Ascending aorta (tissue), 2 donors: ENCODE measurements at regions not wholly inside any gene's neighbourhood (a gene's known extent, or its start where the extent isn't known, plus 50 kb on each side); places are given as distances from the start of the nearest gene placed in this dataset.

Experiments used
- DNase-seq, 2 donors: peaks; one replicate each; pipeline ENCODE4 v3.0.0-alpha.2; 2019; ENCODE audit warnings: low spot score in 2 of 2
- H3K27ac ChIP-seq, 2 donors: fragments of 200-600 bp; sonication (generic); one replicate each; pipeline ENCODE4 v1.5.1; 2016 to 2017; ENCODE audit warnings: mild to moderate bottlenecking in 1 of 2
- H3K27me3 ChIP-seq: fragments of 200-600 bp; sonication (generic); one replicate; pipeline ENCODE4 v1.5.1; 2017
- H3K36me3 ChIP-seq, 2 donors: fragments of 200-600 bp; sonication (generic); one replicate each; pipeline ENCODE4 v1.5.1; 2016
- H3K4me1 ChIP-seq, 2 donors: fragments of 200-600 bp; sonication (generic); one replicate each; pipeline ENCODE4 v1.5.1; 2016 to 2017; ENCODE audit warnings: mild to moderate bottlenecking in 1 of 2
- H3K4me3 ChIP-seq, 2 donors: fragments of 200-600 bp; sonication (generic); one replicate each; pipeline ENCODE4 v1.5.1; 2016 to 2017; ENCODE audit warnings: mild to moderate bottlenecking in 1 of 2
- H3K9me3 ChIP-seq, 2 donors: fragments of 200-600 bp; sonication (generic); one replicate each; pipeline ENCODE4 v1.5.1; 2016
- intact Hi-C: fragments of 100-400 bp; cut with DNase I; formaldehyde crosslinking; loops from one replicate; pipeline ENCODE4 v1.15.1; 2023
- TF ChIP-seq, protein P1 (sequence below), 3 experiments: fragments of 200-600 bp in 2 of 3; fragments of 450-650 bp in 1 of 3; sonication (generic) in 2 of 3; IDR thresholded peaks; one replicate each; pipeline ENCODE4 v1.5.1; 2016 to 2019; ENCODE audit warnings: antibody characterized with exemption in 3 of 3, mild to moderate bottlenecking in 1 of 3, moderate library complexity in 1 of 3

DNA sequence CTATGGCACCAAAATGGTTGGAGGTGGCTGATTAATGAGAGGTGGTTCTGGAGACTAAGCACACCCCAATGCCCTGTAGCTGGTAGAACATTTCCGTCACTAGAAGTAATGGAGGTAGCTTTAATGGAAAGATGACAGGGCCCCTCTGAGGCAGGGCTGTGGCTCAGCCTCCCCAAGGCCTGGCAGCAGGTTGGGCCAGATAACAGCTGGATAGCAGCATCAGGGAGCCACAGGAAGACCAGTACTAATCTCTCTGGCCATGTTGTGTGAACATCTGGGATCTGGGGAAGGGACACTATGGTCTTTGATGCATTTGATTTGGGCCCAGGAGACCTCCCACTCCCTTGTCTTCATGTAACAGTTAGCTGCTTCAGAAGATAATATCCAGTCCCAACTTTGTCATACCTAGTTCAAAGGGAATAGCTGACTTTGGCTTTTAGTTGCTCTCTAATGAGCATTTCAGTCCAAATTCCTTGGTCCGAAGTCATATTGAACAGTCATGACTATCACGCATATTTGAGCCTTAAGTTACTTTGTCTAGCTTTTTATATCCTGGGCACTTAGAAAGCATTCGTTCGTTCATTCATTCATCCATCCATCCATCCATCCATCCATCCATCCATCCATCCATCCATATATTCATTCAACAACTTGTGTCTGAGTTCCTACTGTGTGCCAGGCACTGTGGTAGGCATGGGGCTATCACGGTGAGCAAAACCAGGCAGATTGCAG, 53.0 kb upstream of the LMO2 start:
- TF ChIP-seq, protein P1, sequence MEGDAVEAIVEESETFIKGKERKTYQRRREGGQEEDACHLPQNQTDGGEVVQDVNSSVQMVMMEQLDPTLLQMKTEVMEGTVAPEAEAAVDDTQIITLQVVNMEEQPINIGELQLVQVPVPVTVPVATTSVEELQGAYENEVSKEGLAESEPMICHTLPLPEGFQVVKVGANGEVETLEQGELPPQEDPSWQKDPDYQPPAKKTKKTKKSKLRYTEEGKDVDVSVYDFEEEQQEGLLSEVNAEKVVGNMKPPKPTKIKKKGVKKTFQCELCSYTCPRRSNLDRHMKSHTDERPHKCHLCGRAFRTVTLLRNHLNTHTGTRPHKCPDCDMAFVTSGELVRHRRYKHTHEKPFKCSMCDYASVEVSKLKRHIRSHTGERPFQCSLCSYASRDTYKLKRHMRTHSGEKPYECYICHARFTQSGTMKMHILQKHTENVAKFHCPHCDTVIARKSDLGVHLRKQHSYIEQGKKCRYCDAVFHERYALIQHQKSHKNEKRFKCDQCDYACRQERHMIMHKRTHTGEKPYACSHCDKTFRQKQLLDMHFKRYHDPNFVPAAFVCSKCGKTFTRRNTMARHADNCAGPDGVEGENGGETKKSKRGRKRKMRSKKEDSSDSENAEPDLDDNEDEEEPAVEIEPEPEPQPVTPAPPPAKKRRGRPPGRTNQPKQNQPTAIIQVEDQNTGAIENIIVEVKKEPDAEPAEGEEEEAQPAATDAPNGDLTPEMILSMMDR (IDR thresholded peaks at IDR 0.05), result no peak
- Histone ChIP-seq H3K4me1 (peaks cover 0 to 23% of the 10 kb centered on the region in 2 donors), H3K27me3 (no peaks in the 10 kb centered on the region), H3K4me3 (no peak overlapping the region), H3K9me3 (no peaks in the 10 kb centered on the region), H3K27ac (no peak overlapping the region), H3K36me3 (no peaks in the 10 kb centered on the region)
- DNase-seq, result no peak
- intact Hi-C loops, result loop anchor here (10.0 kb wide), 1 partner anchor 250 kb away; no protein-coding TSS in a partner anchor

DNA sequence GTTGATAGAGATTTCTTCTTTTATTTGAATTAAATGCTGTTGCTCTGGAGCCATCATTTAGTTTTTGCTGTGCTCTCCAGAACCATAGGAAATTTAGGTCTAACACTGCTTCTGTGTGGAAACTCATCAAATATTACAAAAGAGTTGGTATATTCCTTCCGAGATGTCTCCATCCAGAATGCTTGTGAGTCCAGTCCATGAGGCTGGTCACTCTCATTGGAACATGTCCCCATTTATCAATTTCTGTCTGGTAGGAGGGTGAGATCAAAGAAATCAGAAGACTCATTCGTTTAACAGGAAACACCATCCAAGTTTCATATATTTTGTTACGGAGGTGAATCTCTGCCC, 52.4 kb upstream of the LMO2 start:
- Histone ChIP-seq H3K9me3 (no peaks in the 10 kb centered on the region), H3K27me3 (no peaks in the 10 kb centered on the region), H3K27ac (no peak overlapping the region), H3K4me3 (no peak overlapping the region), H3K4me1 (peaks cover 0 to 23% of the 10 kb centered on the region in 2 donors), H3K36me3 (no peaks in the 10 kb centered on the region)
- no peak for DNase-seq
- intact Hi-C loops, result loop anchor here (10.0 kb wide), 1 partner anchor 250 kb away; no protein-coding TSS in a partner anchor
- TF ChIP-seq, protein P1 (IDR thresholded peaks at IDR 0.05), result no peak

DNA sequence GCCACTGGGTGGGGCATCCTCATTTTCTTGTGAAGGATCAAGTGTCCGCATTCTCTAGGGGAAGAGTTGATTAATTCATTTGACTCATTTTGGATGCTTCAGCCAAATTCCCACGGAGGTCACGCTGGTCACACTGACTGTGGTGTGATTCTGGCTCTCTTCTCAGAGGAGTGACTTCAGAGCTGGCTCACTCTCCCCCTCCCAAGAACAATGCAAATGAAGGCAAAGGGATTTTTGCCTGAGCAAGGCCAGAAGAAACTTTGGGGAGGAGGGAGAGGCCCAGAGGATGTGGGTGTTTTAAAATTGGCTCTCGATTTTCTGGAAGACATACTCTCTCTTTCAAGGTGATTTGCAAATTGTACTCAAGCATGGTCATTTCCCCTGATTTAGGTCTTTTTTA, 51.1 kb upstream of the LMO2 start:
- no peaks in the 10 kb centered on the region for H3K36me3 ChIP-seq
- intact Hi-C loops, result loop anchor here (10.0 kb wide), 1 partner anchor 248 kb away; no protein-coding TSS in a partner anchor
- TF ChIP-seq, protein P1 (IDR thresholded peaks at IDR 0.05), result no peak
- no peaks in the 10 kb centered on the region for H3K27me3 ChIP-seq
- no peaks in the 10 kb centered on the region for H3K9me3 ChIP-seq
- H3K4me3 ChIP-seq, result no peak overlapping the region
- H3K27ac ChIP-seq, result peak overlapping the region; percentile 51 to 74
- DNase-seq, result peak in 1 of 2 donors; percentile 84
- H3K4me1 ChIP-seq, result peaks cover 0 to 28% of the 10 kb centered on the region in 2 donors

DNA sequence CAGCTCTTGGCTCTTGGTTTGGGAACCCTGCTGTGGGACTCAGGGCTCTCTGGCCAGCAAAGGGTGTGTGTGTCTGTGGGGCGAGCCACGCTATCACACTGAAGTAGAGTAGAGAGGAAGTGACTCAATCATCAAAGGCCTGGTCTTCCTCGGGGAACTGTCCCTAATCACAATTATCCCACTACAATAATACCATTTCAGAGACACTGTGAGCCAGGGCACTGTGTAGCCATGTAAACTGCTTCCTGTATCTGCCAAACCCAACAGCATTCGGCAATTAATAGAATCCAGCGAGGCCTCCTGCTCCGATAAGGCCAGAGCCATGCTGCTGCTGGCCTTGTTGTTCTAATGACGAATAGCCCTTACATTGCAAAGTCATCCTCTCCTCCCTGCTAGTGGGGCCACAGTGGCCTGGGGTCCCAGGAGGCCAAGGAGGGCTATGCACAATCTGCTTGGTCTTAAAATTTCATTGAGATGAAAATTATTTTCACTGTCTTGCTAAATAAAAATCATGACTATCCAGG, 49.8 kb upstream of the LMO2 start:
- Histone ChIP-seq H3K27ac (peak overlapping the region; percentile 51 to 74), H3K36me3 (no peaks in the 10 kb centered on the region), H3K9me3 (no peaks in the 10 kb centered on the region), H3K27me3 (no peaks in the 10 kb centered on the region), H3K4me1 (peaks cover 5 to 37% of the 10 kb centered on the region in 2 donors), H3K4me3 (no peak overlapping the region)
- TF ChIP-seq, protein P1 (IDR thresholded peaks at IDR 0.05), result no peak
- peak in 1 of 2 donors; percentile 66 for DNase-seq
- intact Hi-C loops, result loop anchor here (10.0 kb wide), 1 partner anchor 247 kb away; no protein-coding TSS in a partner anchor
